Gastroesophageal sphincter (tissue), 4 donors: ENCODE measurements at regions not wholly inside any gene's neighbourhood (a gene's known extent, or its start where the extent isn't known, plus 50 kb on each side); places are given as distances from the start of the nearest gene placed in this dataset.

Experiments
- ATAC-seq: fragments of 150-250 bp; one replicate; pipeline ENCODE4 v1.9.1; 2016; ENCODE audit warnings: mild to moderate bottlenecking, moderate library complexity
- H3K27ac ChIP-seq, 4 donors: fragments of 200-600 bp; sonication (generic) in 3 of 4; 1 replicate in 3 of 4; 2 replicates in 1 of 4; pipeline ENCODE4 v1.5.1; 2016 to 2019
- H3K27me3 ChIP-seq: fragments of 200-600 bp; sonication (generic); one replicate; pipeline ENCODE4 v1.5.1; 2019
- H3K36me3 ChIP-seq, 2 donors: fragments of 200-600 bp; sonication (generic); one replicate each; pipeline ENCODE4 v1.5.1; 2019; ENCODE audit warnings: control low read depth in 1 of 2
- H3K4me1 ChIP-seq, 3 donors: fragments of 200-600 bp; sonication (generic); 1 replicate in 2 of 3; 2 replicates in 1 of 3; pipeline ENCODE4 v1.5.1; 2016 to 2019; ENCODE audit warnings: control low read depth in 2 of 3
- H3K4me3 ChIP-seq, 2 donors: fragments of 200-600 bp; sonication (generic); one replicate each; pipeline ENCODE4 v1.5.1; 2019; ENCODE audit warnings: mild to moderate bottlenecking in 1 of 2, moderate library complexity in 1 of 2
- H3K9me3 ChIP-seq, 3 donors: fragments of 200-600 bp; sonication (generic); one replicate each; pipeline ENCODE4 v1.5.1; 2017 to 2019; ENCODE audit warnings: control low read depth in 2 of 3
- EP300 ChIP-seq: sonication (generic); formaldehyde crosslinking; IDR thresholded peaks from one replicate; pipeline ENCODE4 v1.6.1; 2017; ENCODE audit warnings: antibody characterized with exemption, mild to moderate bottlenecking
- POLR2A ChIP-seq, 2 donors: fragments of 450-650 bp; IDR thresholded peaks; one replicate each; pipeline ENCODE4 v1.6.1; 2017; ENCODE audit warnings: antibody characterized with exemption in 2 of 2, mild to moderate bottlenecking in 2 of 2, moderate library complexity in 1 of 2
- POLR2AphosphoS5 ChIP-seq: sonication (generic); formaldehyde crosslinking; IDR thresholded peaks from one replicate; pipeline ENCODE4 v1.6.1; 2017; ENCODE audit warnings: antibody characterized with exemption
- WGBS, 2 donors: methylation state at CpG; one replicate each; pipeline ENCODE4 v1.1.5; 2018; ENCODE audit warnings: low coverage in 1 of 2; 5-methylcytosine and 5-hydroxymethylcytosine counted together
- TF ChIP-seq, protein P1 (sequence below), 4 experiments: fragments of 200-600 bp in 2 of 4; fragments of 450-650 bp in 2 of 4; sonication (generic) in 1 of 4; IDR thresholded peaks; one replicate each; pipeline ENCODE4 v1.5.1; 2017 to 2019; ENCODE audit warnings: antibody characterized with exemption in 4 of 4, mild to moderate bottlenecking in 2 of 4, moderate library complexity in 2 of 4

DNA sequence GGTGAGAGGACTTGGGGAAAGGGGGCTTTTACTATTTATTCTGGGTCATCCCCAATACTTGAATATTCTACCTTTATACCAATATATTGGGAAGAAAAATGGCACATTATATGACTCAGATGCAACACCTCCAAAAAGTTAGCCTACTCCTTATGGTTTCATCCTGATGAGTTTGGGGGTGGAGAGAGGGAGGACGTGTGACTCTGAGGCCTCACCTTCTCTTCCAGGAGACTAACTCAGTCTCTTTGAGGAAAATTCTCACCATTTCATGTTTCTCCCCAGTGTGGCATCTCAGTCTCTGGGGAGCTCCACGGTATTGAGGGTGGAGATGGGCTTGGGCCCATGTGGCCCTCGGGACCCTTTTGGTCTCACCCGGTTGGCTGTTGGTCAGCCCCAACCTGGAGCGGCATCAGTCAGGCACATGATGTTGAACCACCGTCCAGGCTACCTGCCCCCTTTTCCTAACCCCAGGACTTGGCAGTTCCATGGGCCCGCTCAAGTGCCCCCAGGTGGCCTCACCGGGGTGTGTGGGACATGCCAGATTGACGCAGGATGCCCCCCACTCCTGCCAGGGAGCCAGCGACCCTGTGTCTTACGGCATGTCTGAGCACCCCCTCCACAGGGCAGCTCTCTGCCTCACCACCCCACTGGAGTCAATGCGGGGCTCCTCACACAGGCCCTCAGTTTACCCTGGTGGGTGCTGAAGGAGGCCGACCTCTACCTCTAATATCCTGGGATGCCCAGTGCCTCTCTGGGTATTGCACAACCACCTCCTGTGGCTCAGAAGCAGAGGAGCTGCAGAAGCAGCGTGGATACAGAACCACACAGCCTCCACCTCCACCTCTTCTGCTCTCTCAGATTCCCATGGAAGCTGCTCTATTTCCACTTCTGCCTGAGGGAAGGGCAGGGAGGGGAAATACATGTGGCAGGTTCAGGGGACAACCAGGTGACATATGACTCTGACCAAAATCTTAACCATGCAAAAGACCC lies 297.4 kb downstream of the EIPR1 start:
- Histone ChIP-seq H3K36me3 (no peaks in the 10 kb centered on the region), H3K4me1 (no peaks in the 10 kb centered on the region), H3K9me3 (peaks cover 0 to 5% (median 0%) of the 10 kb centered on the region in 3 donors), H3K27ac (no peak overlapping the region), H3K27me3 (peaks cover 5% of the 10 kb centered on the region), H3K4me3 (no peak overlapping the region)
- 72 to 80% methylated on average over 2 to 4 of the region's 14 CpGs for WGBS, 2 donors
- no peak for ATAC-seq
- TF ChIP-seq, protein P1, sequence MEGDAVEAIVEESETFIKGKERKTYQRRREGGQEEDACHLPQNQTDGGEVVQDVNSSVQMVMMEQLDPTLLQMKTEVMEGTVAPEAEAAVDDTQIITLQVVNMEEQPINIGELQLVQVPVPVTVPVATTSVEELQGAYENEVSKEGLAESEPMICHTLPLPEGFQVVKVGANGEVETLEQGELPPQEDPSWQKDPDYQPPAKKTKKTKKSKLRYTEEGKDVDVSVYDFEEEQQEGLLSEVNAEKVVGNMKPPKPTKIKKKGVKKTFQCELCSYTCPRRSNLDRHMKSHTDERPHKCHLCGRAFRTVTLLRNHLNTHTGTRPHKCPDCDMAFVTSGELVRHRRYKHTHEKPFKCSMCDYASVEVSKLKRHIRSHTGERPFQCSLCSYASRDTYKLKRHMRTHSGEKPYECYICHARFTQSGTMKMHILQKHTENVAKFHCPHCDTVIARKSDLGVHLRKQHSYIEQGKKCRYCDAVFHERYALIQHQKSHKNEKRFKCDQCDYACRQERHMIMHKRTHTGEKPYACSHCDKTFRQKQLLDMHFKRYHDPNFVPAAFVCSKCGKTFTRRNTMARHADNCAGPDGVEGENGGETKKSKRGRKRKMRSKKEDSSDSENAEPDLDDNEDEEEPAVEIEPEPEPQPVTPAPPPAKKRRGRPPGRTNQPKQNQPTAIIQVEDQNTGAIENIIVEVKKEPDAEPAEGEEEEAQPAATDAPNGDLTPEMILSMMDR (IDR thresholded peaks at IDR 0.05) = no peak
- TF ChIP-seq EP300 (no peak), POLR2A (IDR thresholded peaks at IDR 0.05) (no peak), POLR2AphosphoS5 (no peak)

DNA sequence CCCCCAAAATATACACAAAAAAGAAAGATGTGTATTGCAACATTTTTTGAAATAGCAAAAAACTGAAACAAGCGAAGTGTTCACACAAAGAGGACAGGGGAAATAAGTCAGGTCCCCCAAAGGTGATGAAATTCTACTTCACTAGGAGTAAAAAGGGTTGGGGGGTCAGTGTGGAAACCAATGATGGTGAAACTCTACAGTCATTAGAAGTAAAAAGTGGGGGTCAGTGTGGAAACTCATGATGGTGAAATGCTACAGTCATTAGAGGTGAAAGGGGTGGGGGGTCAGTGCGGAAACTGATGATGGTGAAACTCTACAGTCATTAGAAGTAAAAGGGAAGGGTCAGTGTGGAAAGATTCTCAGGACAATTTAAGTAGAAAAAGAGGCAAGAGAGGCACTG lies 298.2 kb downstream of the EIPR1 start:
- Histone ChIP-seq H3K4me1 (no peaks in the 10 kb centered on the region), H3K27ac (no peak overlapping the region), H3K9me3 (peaks cover 0 to 4% (median 0%) of the 10 kb centered on the region in 3 donors), H3K4me3 (no peak overlapping the region), H3K36me3 (no peaks in the 10 kb centered on the region), H3K27me3 (peaks cover 5% of the 10 kb centered on the region)
- WGBS, 2 donors = 86 to 92% methylated on average over 1 to 2 of the region's 2 CpGs
- TF ChIP-seq POLR2A (IDR thresholded peaks at IDR 0.05) (no peak), EP300 (no peak), POLR2AphosphoS5 (no peak)
- TF ChIP-seq, protein P1 (IDR thresholded peaks at IDR 0.05) = no peak
- no peak for ATAC-seq

DNA sequence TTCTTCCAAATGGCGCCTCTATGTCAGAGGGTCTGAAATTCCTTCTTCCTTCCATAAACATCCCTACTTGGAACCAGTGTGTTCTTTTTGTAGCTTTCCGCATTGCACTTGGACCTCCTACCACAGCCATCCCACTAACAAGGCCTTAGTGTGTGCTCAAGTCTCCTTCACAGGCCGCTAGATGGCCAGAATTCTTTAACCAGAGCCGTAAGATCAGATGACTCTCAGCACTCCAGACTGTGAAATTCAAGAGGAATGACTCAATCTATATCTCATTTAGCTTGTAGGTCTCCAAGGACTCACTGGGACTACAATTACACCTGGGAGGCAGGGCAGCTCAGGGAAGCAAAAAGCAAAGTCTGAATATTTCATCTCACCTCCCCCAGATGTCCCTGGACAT lies 298.9 kb downstream of the EIPR1 start:
- no peaks in the 10 kb centered on the region for H3K9me3 ChIP-seq
- H3K4me3 ChIP-seq = no peak overlapping the region
- H3K27ac ChIP-seq = no peak overlapping the region
- ATAC-seq = no peak
- no peaks in the 10 kb centered on the region for H3K4me1 ChIP-seq
- H3K36me3 ChIP-seq = no peaks in the 10 kb centered on the region
- 92 to 100% methylated on average over 2 of the region's 4 CpGs for WGBS, 2 donors
- peaks cover 5% of the 10 kb centered on the region for H3K27me3 ChIP-seq
- TF ChIP-seq EP300 (no peak), POLR2AphosphoS5 (no peak), POLR2A (IDR thresholded peaks at IDR 0.05) (no peak)
- TF ChIP-seq, protein P1 (IDR thresholded peaks at IDR 0.05) = no peak

DNA sequence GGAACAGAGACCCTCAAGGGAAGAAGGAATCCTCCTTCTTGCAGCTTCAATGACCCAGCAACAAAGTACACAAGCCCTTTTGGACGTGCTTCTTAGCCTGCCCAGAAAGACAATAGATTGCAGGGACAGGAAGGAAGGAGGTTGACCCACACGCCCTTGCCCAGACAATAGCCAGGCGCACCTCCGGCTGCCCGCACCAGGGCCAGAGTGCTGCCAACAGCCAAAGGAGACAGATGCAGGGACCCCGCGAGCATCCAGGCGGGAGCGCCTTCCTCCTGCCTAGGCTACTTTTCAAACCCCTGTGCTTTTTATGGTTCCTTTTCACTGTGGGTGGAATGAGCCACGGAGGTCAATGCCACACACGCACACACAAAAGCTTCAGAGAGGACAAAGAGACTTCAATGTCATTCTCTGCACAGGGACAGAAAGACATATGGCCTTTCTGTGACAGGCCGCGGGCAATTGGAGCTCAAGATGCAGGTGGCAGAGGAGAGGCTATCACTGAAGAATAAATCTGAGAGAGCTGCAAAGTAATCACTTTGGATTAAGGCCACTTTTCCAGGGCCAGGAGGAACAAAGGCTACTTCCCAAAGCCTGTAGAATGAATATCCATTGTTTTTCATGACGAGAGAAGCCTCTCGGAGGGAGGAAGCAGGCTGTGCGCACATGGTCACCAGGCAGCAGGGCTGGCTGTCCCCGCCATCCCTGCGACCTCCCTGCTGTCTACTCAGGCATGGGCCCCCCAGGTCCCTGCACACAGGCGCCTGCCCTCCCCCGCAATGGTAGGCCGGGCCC lies 300.6 kb downstream of the EIPR1 start:
- H3K9me3 ChIP-seq = no peaks in the 10 kb centered on the region
- H3K27ac ChIP-seq = no peak overlapping the region
- H3K27me3 ChIP-seq = peaks cover under 1% of the 10 kb centered on the region
- H3K36me3 ChIP-seq = no peaks in the 10 kb centered on the region
- TF ChIP-seq POLR2AphosphoS5 = no peak
- 64% methylated on average over 15 of the region's 21 CpGs; no CpG with 5 or more reads in 1 of the 2 donors for WGBS, 2 donors
- ATAC-seq = no peak
- H3K4me3 ChIP-seq = no peak overlapping the region
- H3K4me1 ChIP-seq = no peaks in the 10 kb centered on the region

DNA sequence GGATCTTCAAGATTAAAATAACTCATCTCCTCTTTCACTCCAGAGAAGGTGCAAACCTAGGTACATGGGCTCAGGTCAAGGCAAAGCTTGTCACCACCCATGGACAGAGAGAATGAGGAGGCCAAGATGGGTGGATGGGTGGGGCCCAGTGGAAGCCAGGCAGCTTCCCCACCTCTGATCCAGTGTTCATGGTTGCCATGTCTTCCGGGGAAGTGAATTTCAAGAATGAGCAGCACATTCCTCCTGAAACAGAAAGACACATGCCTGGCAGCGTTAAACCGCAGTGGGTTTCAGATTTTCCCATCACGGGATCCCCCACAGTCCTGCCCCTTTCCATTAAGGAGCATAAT lies 301.7 kb downstream of the EIPR1 start:
- TF ChIP-seq POLR2AphosphoS5 (no peak), EP300 (no peak), POLR2A (IDR thresholded peaks at IDR 0.05) (no peak)
- TF ChIP-seq, protein P1 (IDR thresholded peaks at IDR 0.05) = no peak
- Histone ChIP-seq H3K36me3 (no peaks in the 10 kb centered on the region), H3K27ac (no peak overlapping the region), H3K27me3 (peaks cover 6% of the 10 kb centered on the region), H3K9me3 (no peaks in the 10 kb centered on the region), H3K4me3 (no peak overlapping the region), H3K4me1 (no peaks in the 10 kb centered on the region)
- ATAC-seq = no peak
- WGBS, 2 donors = 81 to 90% methylated on average over 2 of the region's 4 CpGs
